SJSA1 (cell line): ENCODE measurements at regions not wholly inside any gene's neighbourhood (a gene's known extent, or its start where the extent isn't known, plus 50 kb on each side); places are given as distances from the start of the nearest gene placed in this dataset.

Experiments
- DNase-seq, 2 experiments: peaks; one replicate each; pipeline ENCODE4 v3.0.0-alpha.2; 2015 to 2020; ENCODE audit warnings: low spot score in 2 of 2, low read depth in 1 of 2
- H3K27ac ChIP-seq: fragments of 250-450 bp; sonication (Bioruptor Pico); 2 replicates; pipeline ENCODE4 v1.5.1; 2020; ENCODE audit warnings: mild to moderate bottlenecking, moderate library complexity
- H3K27me3 ChIP-seq: fragments of 250-450 bp; sonication (Bioruptor Pico); replicated peaks from 2 replicates; pipeline ENCODE4 v1.5.1; 2020; ENCODE audit warnings: mild to moderate bottlenecking, moderate library complexity
- H3K36me3 ChIP-seq: fragments of 250-450 bp; sonication (Bioruptor Pico); 2 replicates; pipeline ENCODE4 v1.5.1; 2020; ENCODE audit warnings: mild to moderate bottlenecking
- H3K4me1 ChIP-seq: fragments of 250-450 bp; sonication (Bioruptor Pico); replicated peaks from 2 replicates; pipeline ENCODE4 v1.6.1; 2021; ENCODE audit warnings: mild to moderate bottlenecking
- H3K4me3 ChIP-seq: fragments of 250-450 bp; sonication (Bioruptor Pico); 2 replicates; pipeline ENCODE4 v1.5.1; 2020; ENCODE audit warnings: mild to moderate bottlenecking
- H3K9me3 ChIP-seq: fragments of 250-450 bp; sonication (Bioruptor Pico); replicated peaks from 2 replicates; pipeline ENCODE4 v1.5.1; 2020; ENCODE audit warnings: mild to moderate bottlenecking

DNA sequence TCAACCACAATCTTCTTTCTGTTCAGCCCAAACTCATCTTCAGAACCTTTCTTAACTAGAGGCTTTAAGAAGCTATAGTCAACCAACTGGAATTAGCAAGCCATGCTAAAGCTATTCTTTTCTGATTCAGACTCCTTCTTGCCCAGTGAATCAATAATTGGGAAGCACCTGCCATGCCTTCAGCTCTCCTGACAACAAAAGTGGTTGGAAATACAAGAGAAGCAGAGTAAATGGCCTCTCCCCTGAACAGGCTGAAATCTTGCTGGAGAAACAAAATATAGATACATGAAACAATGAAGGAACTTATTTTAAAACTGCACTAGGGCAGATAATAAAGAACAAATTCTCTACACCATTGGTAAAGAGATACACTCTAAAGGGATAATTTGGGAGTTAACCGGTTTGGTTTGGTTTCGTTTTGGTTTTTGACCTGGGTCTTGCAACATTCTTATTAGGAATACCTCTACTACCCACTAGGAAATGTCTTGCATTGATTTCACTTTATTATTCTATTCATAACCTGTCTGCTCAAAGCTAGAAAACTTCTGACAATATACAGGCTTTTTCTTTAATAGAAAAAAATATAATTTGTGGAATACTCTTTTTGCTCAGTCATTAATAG is 173.6 kb upstream of the DYNLRB2 start:
- no peak overlapping the region for H3K27ac ChIP-seq
- H3K27me3 ChIP-seq, result no peaks in the 10 kb centered on the region
- no peak overlapping the region for H3K4me3 ChIP-seq
- DNase-seq, result no peak
- peaks cover 7% of the 10 kb centered on the region for H3K4me1 ChIP-seq
- H3K9me3 ChIP-seq, result no peaks in the 10 kb centered on the region
- H3K36me3 ChIP-seq, result no peaks in the 10 kb centered on the region

DNA sequence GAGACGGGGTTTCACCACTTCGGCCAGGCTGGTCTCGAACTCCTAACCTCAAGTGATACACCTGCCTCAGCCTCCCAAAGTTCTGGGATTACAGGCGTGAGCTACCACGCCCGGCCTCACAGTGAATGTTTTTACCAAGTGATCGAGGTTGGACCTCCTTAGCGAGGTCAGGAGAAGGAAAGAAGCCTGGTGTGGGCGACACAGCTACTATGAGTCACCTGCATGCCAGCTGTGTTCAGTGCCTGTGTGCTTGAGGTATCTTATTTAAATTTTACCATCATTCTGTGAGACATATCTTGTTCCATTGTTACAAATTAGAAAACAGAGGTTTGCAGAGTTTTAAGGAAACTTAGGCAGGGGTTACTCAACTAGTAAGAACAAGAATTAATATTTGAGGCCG is 174.8 kb upstream of the DYNLRB2 start:
- no peaks in the 10 kb centered on the region for H3K9me3 ChIP-seq
- no peak for DNase-seq
- H3K27ac ChIP-seq, result no peak overlapping the region
- no peaks in the 10 kb centered on the region for H3K27me3 ChIP-seq
- no peak overlapping the region for H3K4me3 ChIP-seq
- peaks cover 7% of the 10 kb centered on the region for H3K4me1 ChIP-seq
- no peaks in the 10 kb centered on the region for H3K36me3 ChIP-seq

DNA sequence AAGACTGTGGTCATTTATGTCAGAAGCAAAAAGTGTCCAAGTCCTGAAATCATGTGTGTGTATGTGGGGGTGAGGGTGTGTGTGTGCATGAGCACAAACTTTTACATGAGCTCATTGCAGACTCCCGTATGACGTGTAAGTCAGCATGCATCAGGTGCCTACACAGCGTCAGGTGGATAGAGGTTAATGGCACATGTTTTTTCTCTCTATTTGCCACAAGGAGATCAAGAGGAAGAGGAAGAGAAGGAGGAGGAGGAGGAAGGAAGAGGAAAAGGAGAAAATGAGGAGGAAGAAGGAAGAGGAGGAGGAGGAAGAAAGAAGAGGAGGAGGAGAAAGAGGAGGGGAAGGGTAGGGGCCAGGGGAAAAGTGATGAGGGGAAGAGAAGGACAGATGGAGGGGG is 178.0 kb upstream of the DYNLRB2 start:
- no peaks in the 10 kb centered on the region for H3K27me3 ChIP-seq
- no peak overlapping the region for H3K4me3 ChIP-seq
- no peaks in the 10 kb centered on the region for H3K9me3 ChIP-seq
- no peaks in the 10 kb centered on the region for H3K36me3 ChIP-seq
- no peak for DNase-seq
- H3K4me1 ChIP-seq, result no peaks in the 10 kb centered on the region; the same call in 1 of the 2 replicates
- H3K27ac ChIP-seq, result no peak overlapping the region

DNA sequence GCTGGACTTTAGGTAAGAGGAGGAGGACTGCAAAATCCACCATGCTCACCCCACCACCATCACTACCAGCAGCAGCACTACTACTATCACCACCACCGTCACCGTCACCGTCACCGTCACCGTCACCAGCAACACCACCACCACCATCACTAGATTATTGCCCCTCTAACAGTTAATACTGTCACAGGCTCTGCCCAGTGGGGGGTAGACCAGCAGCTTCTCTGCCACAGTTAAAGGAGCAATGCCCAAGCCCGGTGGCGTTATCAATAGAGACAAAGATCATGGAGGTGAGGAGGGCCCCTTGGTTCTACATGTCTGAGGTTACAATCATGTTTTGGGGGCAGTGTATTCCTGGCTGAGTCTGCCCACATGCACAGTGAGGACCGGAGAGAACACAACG is 184.4 kb upstream of the DYNLRB2 start:
- no peak overlapping the region for H3K27ac ChIP-seq
- H3K27me3 ChIP-seq, result no peaks in the 10 kb centered on the region
- no peaks in the 10 kb centered on the region for H3K4me1 ChIP-seq
- H3K4me3 ChIP-seq, result no peak overlapping the region
- H3K36me3 ChIP-seq, result no peaks in the 10 kb centered on the region
- DNase-seq, result peak in 1 of 2 experiments; percentile 14
- H3K9me3 ChIP-seq, result no peaks in the 10 kb centered on the region

DNA sequence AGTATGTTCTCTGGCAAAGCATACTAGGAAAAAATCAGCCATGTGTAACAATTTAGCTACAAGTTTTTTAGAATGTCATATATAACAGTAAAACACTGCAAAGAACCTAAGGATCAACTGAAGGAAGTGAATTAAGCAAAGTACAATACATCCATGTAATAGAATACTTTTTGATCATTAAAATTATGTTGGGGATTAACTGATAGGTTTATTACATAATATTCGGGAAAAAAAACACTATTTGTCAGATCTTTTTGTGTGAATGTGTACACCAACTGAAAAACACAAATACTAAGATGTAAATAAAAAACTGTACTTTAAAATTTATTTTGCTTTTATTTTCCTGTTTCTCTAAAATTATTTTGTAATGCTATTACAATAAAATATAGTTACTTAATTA is 185.5 kb upstream of the DYNLRB2 start:
- no peak for DNase-seq
- Histone ChIP-seq H3K27me3 (no peaks in the 10 kb centered on the region), H3K4me1 (no peaks in the 10 kb centered on the region), H3K4me3 (no peak overlapping the region), H3K27ac (no peak overlapping the region), H3K9me3 (no peaks in the 10 kb centered on the region), H3K36me3 (no peaks in the 10 kb centered on the region)

DNA sequence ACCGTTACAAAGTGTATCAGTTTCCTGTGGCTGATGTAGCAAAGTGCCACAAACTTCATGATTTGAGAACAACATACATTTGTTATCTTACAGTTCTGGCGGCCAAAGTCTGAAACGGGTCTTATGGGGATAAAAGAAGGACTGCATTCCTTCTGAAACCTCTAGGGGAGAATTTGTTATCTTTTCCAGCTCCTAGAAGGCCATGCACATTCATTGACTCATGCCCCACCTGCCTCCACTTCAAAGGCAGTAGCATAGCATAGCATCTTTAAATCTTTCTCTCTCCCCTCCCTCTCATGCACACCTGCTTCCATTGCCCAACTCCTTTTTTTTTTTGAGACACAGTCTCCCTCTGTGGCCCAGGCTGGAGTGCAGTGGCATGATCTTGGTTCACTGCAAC is 190.7 kb upstream of the DYNLRB2 start:
- H3K27me3 ChIP-seq, result no peaks in the 10 kb centered on the region
- H3K27ac ChIP-seq, result no peak overlapping the region
- H3K9me3 ChIP-seq, result no peaks in the 10 kb centered on the region
- DNase-seq, result peak in 1 of 2 experiments; percentile 12
- H3K36me3 ChIP-seq, result no peaks in the 10 kb centered on the region
- H3K4me1 ChIP-seq, result no peaks in the 10 kb centered on the region; the same call in 1 of the 2 replicates
- no peak overlapping the region for H3K4me3 ChIP-seq

DNA sequence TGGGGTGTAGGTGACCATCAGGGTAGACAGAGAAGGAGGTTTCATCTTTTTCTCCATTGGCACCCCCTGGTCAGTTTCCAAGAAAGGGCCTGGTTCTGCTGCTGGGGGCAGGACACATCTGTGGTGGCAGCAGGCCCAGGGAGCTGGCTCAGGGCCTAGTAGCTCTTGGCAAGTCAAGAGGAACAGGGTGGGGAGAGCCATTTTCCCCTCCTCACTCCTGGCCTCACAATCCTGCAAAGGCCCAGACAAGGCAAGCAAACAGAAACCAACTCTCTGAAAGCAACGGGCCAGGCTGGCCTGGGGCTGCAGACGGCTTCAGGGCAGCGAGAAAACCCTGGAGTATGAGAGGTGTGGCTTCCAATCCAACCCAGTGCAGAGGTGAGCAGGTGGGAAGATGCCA is 192.9 kb upstream of the DYNLRB2 start:
- H3K27me3 ChIP-seq, result no peaks in the 10 kb centered on the region
- DNase-seq, result peak in 1 of 2 experiments; percentile 12
- H3K36me3 ChIP-seq, result no peaks in the 10 kb centered on the region
- H3K9me3 ChIP-seq, result no peaks in the 10 kb centered on the region
- no peak overlapping the region for H3K27ac ChIP-seq
- no peaks in the 10 kb centered on the region; the same call in 1 of the 2 replicates for H3K4me1 ChIP-seq
- no peak overlapping the region for H3K4me3 ChIP-seq

DNA sequence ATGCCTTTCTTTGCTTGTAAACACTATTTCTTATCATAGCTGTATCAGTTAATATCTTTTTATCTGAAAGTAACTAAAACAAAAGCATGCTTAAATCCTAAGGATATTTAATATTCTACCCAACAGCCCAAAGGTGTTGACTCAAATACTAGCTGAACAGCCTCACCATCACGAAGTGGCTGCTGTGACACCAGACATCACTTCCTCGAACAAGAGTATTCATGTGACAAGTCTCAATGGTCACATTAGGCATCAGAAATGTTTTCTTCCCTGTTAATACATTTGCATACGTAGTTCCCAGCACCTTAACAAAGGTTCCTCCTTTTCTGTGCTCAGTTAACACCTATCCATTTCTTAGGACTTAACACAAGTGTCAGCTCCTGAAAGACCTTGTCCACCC is 193.8 kb upstream of the DYNLRB2 start:
- Histone ChIP-seq H3K9me3 (no peaks in the 10 kb centered on the region), H3K27me3 (no peaks in the 10 kb centered on the region), H3K4me1 (no peaks in the 10 kb centered on the region; the same call in 1 of the 2 replicates), H3K27ac (no peak overlapping the region), H3K4me3 (no peak overlapping the region), H3K36me3 (no peaks in the 10 kb centered on the region)
- DNase-seq, result peak in 1 of 2 experiments; percentile 7

DNA sequence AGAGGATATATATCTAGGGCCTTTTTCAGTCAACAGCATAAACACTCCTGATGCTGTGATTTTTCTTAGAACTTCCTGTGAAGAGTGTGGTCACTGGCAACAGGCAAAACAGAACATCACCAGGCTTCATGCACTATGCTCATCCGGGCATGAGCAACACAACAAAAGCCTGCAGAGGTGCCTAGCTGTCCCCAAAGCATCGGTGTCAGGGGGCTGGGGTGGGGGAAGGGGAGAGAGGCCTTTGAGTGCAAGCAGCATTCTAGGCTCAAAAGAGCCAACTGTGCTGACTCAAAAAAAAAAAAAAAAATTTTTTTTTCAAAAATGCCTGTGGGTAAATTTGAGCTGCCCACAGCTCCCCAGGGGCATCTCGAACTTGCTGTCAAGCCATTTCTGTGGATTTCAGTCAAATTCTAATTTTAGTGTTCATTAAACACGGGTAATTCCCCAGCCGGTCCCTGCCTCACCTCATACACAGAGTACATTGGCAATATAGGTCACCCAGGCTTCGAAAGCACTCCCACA is 194.6 kb upstream of the DYNLRB2 start:
- Histone ChIP-seq H3K27me3 (no peaks in the 10 kb centered on the region), H3K4me3 (no peak overlapping the region), H3K9me3 (no peaks in the 10 kb centered on the region), H3K36me3 (no peaks in the 10 kb centered on the region), H3K4me1 (no peaks in the 10 kb centered on the region; the same call in 1 of the 2 replicates), H3K27ac (no peak overlapping the region)
- peak; percentile 11 to 47 for DNase-seq

DNA sequence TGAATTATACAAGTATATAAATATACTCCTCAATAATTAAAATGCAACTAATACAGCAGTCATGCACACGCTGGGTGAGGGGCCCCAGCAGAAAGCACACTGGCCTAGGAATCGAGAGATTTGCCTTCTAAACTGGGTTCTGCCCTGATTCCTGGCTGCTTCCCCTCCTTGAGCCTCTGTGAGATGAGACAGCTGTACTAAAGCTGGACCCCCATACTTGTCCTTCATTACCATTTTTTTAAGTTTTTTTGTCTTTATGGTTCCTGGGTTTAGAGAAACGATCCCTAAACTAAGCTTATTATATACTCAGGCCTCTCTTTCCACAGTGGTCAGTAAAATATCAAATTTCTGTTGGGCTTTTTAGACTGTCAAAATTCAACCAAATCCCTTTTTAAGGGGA is 195.1 kb upstream of the DYNLRB2 start:
- no peak overlapping the region for H3K4me3 ChIP-seq
- no peaks in the 10 kb centered on the region; the same call in 1 of the 2 replicates for H3K4me1 ChIP-seq
- no peak overlapping the region for H3K27ac ChIP-seq
- no peaks in the 10 kb centered on the region for H3K36me3 ChIP-seq
- H3K27me3 ChIP-seq, result no peaks in the 10 kb centered on the region
- peak in 1 of 2 experiments; percentile 9 for DNase-seq
- H3K9me3 ChIP-seq, result no peaks in the 10 kb centered on the region

DNA sequence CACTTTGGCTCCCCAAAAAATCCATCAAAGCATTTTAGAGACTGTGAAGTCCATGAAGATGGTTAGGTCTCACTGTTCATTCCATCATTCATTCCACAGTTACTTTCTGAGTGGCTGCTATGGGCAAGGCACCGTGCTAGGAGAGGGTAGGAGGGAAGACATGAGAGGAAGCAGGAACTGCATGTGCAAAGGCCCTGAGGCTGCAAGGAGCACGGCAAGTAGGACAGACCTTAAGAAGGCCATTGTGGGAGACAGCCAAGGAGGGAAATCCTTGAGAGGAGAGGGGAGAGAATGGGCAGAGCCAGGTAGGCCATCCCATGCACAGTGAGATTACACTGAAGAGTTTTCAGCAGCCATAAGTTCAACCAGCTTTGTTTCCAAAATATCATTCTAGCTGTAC is 196.2 kb upstream of the DYNLRB2 start:
- DNase-seq, result no peak
- H3K9me3 ChIP-seq, result no peaks in the 10 kb centered on the region
- no peaks in the 10 kb centered on the region for H3K36me3 ChIP-seq
- H3K4me3 ChIP-seq, result no peak overlapping the region
- no peak overlapping the region for H3K27ac ChIP-seq
- H3K27me3 ChIP-seq, result no peaks in the 10 kb centered on the region
- H3K4me1 ChIP-seq, result no peaks in the 10 kb centered on the region; the same call in 1 of the 2 replicates

DNA sequence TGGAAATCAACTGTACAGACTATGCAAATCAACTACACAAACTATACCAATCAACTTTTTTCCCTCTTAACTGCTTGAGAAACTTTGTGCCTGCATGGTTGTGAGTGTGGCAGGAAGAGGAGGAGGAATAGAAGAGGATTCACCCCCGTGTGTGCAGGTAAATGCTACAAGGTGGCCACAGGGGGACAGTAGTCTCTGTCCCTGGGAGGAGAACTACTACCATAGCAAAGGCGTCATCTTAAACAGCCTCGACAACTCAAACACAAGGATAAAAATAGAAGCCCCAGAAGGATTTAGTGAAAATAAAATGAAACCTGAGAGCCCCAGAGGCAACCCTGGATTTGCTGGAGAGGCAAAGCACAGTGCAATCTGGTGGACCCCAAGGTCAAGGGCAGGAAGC is 199.5 kb upstream of the DYNLRB2 start:
- H3K4me3 ChIP-seq, result no peak overlapping the region

DNA sequence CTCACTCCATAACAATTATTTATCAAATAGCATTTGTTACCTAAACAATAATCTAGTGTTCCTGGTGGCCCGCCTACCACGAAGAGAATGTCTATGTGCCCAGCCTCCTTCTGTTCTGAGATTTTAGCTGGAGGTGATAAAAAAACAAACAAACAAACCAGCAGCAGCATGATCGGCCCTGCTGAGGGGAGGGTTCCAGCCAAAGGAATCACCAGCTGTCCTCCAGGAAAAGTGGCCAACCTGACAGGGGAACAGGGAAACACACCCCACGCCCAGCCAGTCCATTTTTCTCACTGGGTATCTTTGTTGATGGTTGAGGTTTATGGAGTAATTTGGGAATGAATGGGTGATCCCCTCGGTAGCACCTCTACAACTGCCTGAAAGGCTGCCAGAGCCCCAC is 203.0 kb upstream of the DYNLRB2 start:
- H3K27ac ChIP-seq, result no peak overlapping the region
- peak in 1 of 2 experiments; percentile 17 for DNase-seq
- no peaks in the 10 kb centered on the region for H3K36me3 ChIP-seq
- no peaks in the 10 kb centered on the region for H3K9me3 ChIP-seq
- no peaks in the 10 kb centered on the region for H3K4me1 ChIP-seq
- no peak overlapping the region for H3K4me3 ChIP-seq
- H3K27me3 ChIP-seq, result no peaks in the 10 kb centered on the region

More for the DNA sequence above, 199.5 kb upstream of the DYNLRB2 start:
- no peak overlapping the region for H3K27ac ChIP-seq
- peak in 1 of 2 experiments; percentile 1 for DNase-seq
- no peaks in the 10 kb centered on the region for H3K36me3 ChIP-seq
- H3K4me1 ChIP-seq, result no peaks in the 10 kb centered on the region; the same call in 1 of the 2 replicates
- no peaks in the 10 kb centered on the region for H3K27me3 ChIP-seq
- H3K9me3 ChIP-seq, result no peaks in the 10 kb centered on the region

DNA sequence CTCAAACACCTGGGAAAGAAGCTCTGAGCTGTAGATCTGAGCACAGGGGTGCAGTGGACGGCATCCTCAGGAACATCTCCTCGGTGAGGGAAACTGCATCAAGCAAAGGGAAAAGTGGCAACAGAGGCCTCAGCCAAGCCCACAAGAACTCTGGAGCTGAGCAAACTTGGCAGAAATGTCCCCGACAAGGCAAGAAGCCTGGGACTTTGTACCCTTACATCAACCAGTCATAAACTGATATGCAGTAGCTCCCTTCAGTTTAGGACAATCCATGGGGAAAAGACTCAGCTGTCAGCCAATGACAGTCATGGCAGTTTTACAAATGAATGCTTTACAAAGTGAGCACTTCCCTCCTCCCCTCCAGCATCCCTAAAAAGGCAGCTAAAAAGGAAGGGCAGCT is 210.0 kb upstream of the DYNLRB2 start:
- Histone ChIP-seq H3K9me3 (no peaks in the 10 kb centered on the region), H3K4me3 (no peak overlapping the region), H3K27me3 (no peaks in the 10 kb centered on the region), H3K27ac (no peak overlapping the region), H3K36me3 (no peaks in the 10 kb centered on the region), H3K4me1 (no peaks in the 10 kb centered on the region)
- peak in 1 of 2 experiments; percentile 18 for DNase-seq

DNA sequence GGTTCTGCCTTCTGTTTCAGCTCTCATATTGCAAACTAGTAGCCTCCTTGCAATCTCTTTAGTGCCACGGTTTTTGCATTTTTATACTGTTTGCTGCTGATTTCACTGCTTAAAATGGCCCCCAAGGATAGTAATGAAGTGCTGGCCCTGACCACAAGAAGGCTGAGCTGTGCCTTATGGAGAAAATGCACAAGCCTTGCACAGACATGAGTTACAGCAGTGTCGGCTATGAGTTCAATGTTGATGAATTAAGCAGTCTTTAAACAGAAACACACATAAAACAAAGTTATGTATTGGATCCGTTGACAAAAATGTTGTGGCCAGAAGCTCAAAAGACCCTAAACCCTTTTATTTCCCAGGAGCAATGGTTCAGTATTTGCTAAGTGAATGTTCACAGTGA is 210.6 kb upstream of the DYNLRB2 start:
- Histone ChIP-seq H3K9me3 (no peaks in the 10 kb centered on the region), H3K27ac (no peak overlapping the region), H3K4me1 (no peaks in the 10 kb centered on the region), H3K27me3 (no peaks in the 10 kb centered on the region), H3K36me3 (no peaks in the 10 kb centered on the region), H3K4me3 (no peak overlapping the region)
- peak in 1 of 2 experiments; percentile 4 for DNase-seq
